ENCODE measurements at regions not wholly inside any gene's neighbourhood (a gene's known extent, or its start where the extent isn't known, plus 50 kb on each side); places are given as distances from the start of the nearest gene placed in this dataset.

DNA sequence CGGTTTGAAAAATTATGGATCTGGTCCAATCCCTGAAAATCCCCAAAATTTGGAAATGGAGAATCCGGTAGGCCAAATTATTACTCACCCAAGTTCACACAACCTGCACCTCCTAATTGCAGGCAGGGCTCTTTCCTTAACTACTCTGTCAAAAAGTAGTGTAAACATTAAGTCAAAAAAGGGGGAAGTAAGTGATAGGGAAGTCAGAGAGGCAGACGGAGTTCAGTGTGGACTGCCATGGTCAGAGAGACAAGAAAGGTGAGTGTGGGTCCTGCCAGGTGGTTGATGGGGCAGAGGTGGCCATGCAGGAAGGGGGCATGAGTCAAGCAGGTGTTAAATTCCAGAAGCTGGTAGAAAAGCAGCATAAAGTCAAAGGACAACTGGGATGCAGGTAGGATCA lies 83.5 kb upstream of the CALM2 start:
- H2AFZ ChIP-seq (ENCODE audit: low read depth, low read length), result no peak overlapping the region
- no peaks in the 10 kb centered on the region for H3K36me3 ChIP-seq (ENCODE audit: control insufficient read depth in 2 of 2, extremely low read depth in 1 of 2, insufficient read depth in 2 of 2, low read length in 2 of 2)
- no TSS peak for BruUV-seq (replicated peaks)
- ChIA-PET CTCF (no interaction called here), POLR2A (no interaction called here)
- TF ChIP-seq MAX (IDR thresholded peaks at IDR 0.05; ENCODE audit: insufficient read depth, insufficient read length) (no peak), POLR2AphosphoS5 (IDR thresholded peaks at IDR 0.05; ENCODE audit: insufficient read depth, low read depth, low read length) (no peak), JUN (IDR thresholded peaks at IDR 0.05; ENCODE audit: borderline replicate concordance, insufficient read depth, insufficient read length, low read depth) (no peak), POLR2A (IDR thresholded peaks at IDR 0.05; ENCODE audit: low read depth, low read length) (no peak), CTCF (IDR thresholded peaks at IDR 0.05; ENCODE audit: extremely low read depth in 1 of 2, insufficient read depth in 1 of 2, low read depth in 1 of 2, low read length in 2 of 2) (no peak), FOS (IDR thresholded peaks at IDR 0.05; ENCODE audit: borderline replicate concordance, insufficient read depth, low read length) (no peak)
- DNase-seq (ENCODE audit: low read depth, low spot score) (no peak), FAIRE-seq (no peak)
- dilution Hi-C loops (cut with MboI; ENCODE audit: extremely low pct_ligation_motif_present, low sequenced_read_pairs), result no loop called here
- no peaks in the 10 kb centered on the region for H3K9me1 ChIP-seq (replicated peaks; ENCODE audit: control insufficient read depth, extremely low read depth, insufficient read depth, low read length)
- H3K79me2 ChIP-seq (ENCODE audit: control insufficient read depth, insufficient read depth, low read length), result no peaks in the 10 kb centered on the region
- no peak overlapping the region for H3K4me2 ChIP-seq (ENCODE audit: insufficient read depth, low read length)
- H3K9me3 ChIP-seq (replicated peaks; ENCODE audit: control insufficient read depth, insufficient read depth, low read length), result no peaks in the 10 kb centered on the region
- H3K27ac ChIP-seq (ENCODE audit: insufficient read depth, low read depth, low read length), result no peak overlapping the region
- H3K9ac ChIP-seq (replicated peaks; ENCODE audit: extremely low read depth, insufficient read depth, low read length), result no peak overlapping the region
- H3K27me3 ChIP-seq (ENCODE audit: control insufficient read depth in 2 of 2, insufficient read depth in 2 of 2, low read length in 2 of 2), result no peaks in the 10 kb centered on the region
- H3K4me1 ChIP-seq (ENCODE audit: control insufficient read depth, extremely low read depth, insufficient read depth, low read length), result no peaks in the 10 kb centered on the region
- intact Hi-C loops (cut with micrococcal nuclease), result no loop called here
- no peak overlapping the region for H3K4me3 ChIP-seq (replicated peaks in 1 of 3; ENCODE audit: insufficient read depth in 1 of 3, low read depth in 1 of 3, low read length in 3 of 3)
- no peaks in the 10 kb centered on the region for H4K20me1 ChIP-seq (replicated peaks; ENCODE audit: control insufficient read depth, extremely low read depth, insufficient read depth, low read length)

DNA sequence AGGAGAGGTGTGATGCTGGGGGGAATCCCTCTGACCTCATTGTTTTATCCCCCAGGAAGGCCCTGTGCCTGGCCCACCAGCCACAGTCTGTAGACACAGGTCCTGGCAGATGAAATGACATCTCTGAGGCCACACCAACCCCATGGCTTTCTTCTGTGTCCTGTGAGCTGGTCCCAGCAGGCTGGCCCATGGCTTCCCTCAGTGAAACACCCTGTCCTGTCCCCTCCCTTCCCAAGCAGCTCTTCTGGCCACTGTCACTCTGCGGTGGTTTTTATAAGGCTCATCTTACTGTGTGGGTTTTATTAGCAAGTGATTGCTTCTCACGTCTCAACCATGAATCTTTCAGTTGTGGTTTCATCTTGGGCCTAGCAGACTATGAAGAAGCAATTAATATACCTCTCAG lies 81.6 kb upstream of the CALM2 start:
- Histone ChIP-seq H3K79me2 (ENCODE audit: control insufficient read depth, insufficient read depth, low read length) (no peaks in the 10 kb centered on the region), H3K9me1 (replicated peaks; ENCODE audit: control insufficient read depth, extremely low read depth, insufficient read depth, low read length) (no peaks in the 10 kb centered on the region), H3K27me3 (ENCODE audit: control insufficient read depth in 2 of 2, insufficient read depth in 2 of 2, low read length in 2 of 2) (no peaks in the 10 kb centered on the region), H3K27ac (ENCODE audit: insufficient read depth, low read depth, low read length) (no peak overlapping the region), H3K9ac (replicated peaks; ENCODE audit: extremely low read depth, insufficient read depth, low read length) (no peak overlapping the region), H3K4me2 (ENCODE audit: insufficient read depth, low read length) (no peak overlapping the region), H3K4me3 (replicated peaks in 1 of 3; ENCODE audit: insufficient read depth in 1 of 3, low read depth in 1 of 3, low read length in 3 of 3) (no peak overlapping the region), H2AFZ (ENCODE audit: low read depth, low read length) (no peak overlapping the region), H3K36me3 (ENCODE audit: control insufficient read depth in 2 of 2, extremely low read depth in 1 of 2, insufficient read depth in 2 of 2, low read length in 2 of 2) (no peaks in the 10 kb centered on the region), H4K20me1 (replicated peaks; ENCODE audit: control insufficient read depth, extremely low read depth, insufficient read depth, low read length) (no peaks in the 10 kb centered on the region), H3K9me3 (replicated peaks; ENCODE audit: control insufficient read depth, insufficient read depth, low read length) (no peaks in the 10 kb centered on the region), H3K4me1 (ENCODE audit: control insufficient read depth, extremely low read depth, insufficient read depth, low read length) (no peaks in the 10 kb centered on the region)
- DNase-seq (ENCODE audit: low read depth, low spot score), result no peak
- ChIA-PET POLR2A (no interaction called here), CTCF (interaction anchor here (1.4 kb wide), 1 partner anchor 11 kb away, joined by 3 read pairs; no protein-coding TSS in a partner anchor)
- TF ChIP-seq MAX (IDR thresholded peaks at IDR 0.05; ENCODE audit: insufficient read depth, insufficient read length) (no peak), POLR2AphosphoS5 (IDR thresholded peaks at IDR 0.05; ENCODE audit: insufficient read depth, low read depth, low read length) (no peak), POLR2A (IDR thresholded peaks at IDR 0.05; ENCODE audit: low read depth, low read length) (no peak), EZH2 (IDR thresholded peaks at IDR 0.05; ENCODE audit: borderline replicate concordance, low read depth, low read length, severe bottlenecking) (no peak), FOS (IDR thresholded peaks at IDR 0.05; ENCODE audit: borderline replicate concordance, insufficient read depth, low read length) (no peak), CTCF (IDR thresholded peaks at IDR 0.05; ENCODE audit: extremely low read depth in 1 of 2, insufficient read depth in 1 of 2, low read depth in 1 of 2, low read length in 2 of 2) (no peak), JUN (IDR thresholded peaks at IDR 0.05; ENCODE audit: borderline replicate concordance, insufficient read depth, insufficient read length, low read depth) (no peak), GATA2 (IDR thresholded peaks at IDR 0.05; ENCODE audit: insufficient read depth, insufficient read length, low read depth, low read length) (no peak), MYC (IDR thresholded peaks at IDR 0.05; ENCODE audit: low read depth, low read length) (no peak)
- no peak for FAIRE-seq
- BruUV-seq (replicated peaks), result no TSS peak
- intact Hi-C loops (cut with micrococcal nuclease) (no loop called here), dilution Hi-C loops (cut with MboI; ENCODE audit: extremely low pct_ligation_motif_present, low sequenced_read_pairs) (no loop called here)
